Urinary bladder (tissue), 3 donors: ENCODE measurements at regions not wholly inside any gene's neighbourhood (a gene's known extent, or its start where the extent isn't known, plus 50 kb on each side); places are given as distances from the start of the nearest gene placed in this dataset.

ENCODE experiments used
- DNase-seq: peaks from one replicate; pipeline ENCODE4 v3.0.0-alpha.2; 2015; ENCODE audit errors: extremely low spot score
- H3K27ac ChIP-seq: one replicate; pipeline ENCODE4 v1.5.1; 2013; ENCODE audit warnings: low read depth, mild to moderate bottlenecking, moderate library complexity
- H3K36me3 ChIP-seq: one replicate; pipeline ENCODE4 v1.6.1; 2013; ENCODE audit warnings: mild to moderate bottlenecking, moderate library complexity; ENCODE audit not compliant: insufficient read depth
- H3K4me1 ChIP-seq: one replicate; pipeline ENCODE4 v1.6.1; 2013; ENCODE audit warnings: mild to moderate bottlenecking, moderate library complexity; ENCODE audit not compliant: insufficient read depth
- H3K4me3 ChIP-seq: one replicate; pipeline ENCODE4 v1.5.1; 2013; ENCODE audit warnings: low read depth, low read length
- WGBS: extraction: QIAGEN DNeasy Blood & Tissue Kit; methylation state at CpG from one replicate; pipeline ENCODE4 v1.1.7; 2013; 5-methylcytosine and 5-hydroxymethylcytosine counted together
- donor health status: healthy with polysubstance abuse.
- donor health status: healthy.

GRCh38 chr13:97520061-97520460, 86.1 kb downstream of the RAP2A start:
- H3K4me1 ChIP-seq, result no peaks in the 10 kb centered on the region
- DNase-seq, result no peak
- no peak overlapping the region for H3K27ac ChIP-seq
- H3K4me3 ChIP-seq, result no peak overlapping the region
- H3K36me3 ChIP-seq, result no peaks in the 10 kb centered on the region
- WGBS, result 84% methylated on average over 1 of the region's 1 CpG

- DNase-seq, result no peak
- H3K36me3 ChIP-seq, result no peaks in the 10 kb centered on the region
- no peak overlapping the region for H3K27ac ChIP-seq
- H3K4me3 ChIP-seq, result no peak overlapping the region
- no peaks in the 10 kb centered on the region for H3K4me1 ChIP-seq
- WGBS, result 87% methylated on average over 2 of the region's 2 CpGs
These were observed 86.9 kb downstream of the RAP2A start for GRCh38 chr13:97520866-97521265.

- H3K4me3 ChIP-seq, result no peak overlapping the region
- no peak for DNase-seq
- H3K27ac ChIP-seq, result no peak overlapping the region
- H3K4me1 ChIP-seq, result no peaks in the 10 kb centered on the region
- H3K36me3 ChIP-seq, result no peaks in the 10 kb centered on the region
- WGBS, result 83% methylated on average over 2 of the region's 2 CpGs
These were observed 87.8 kb downstream of the RAP2A start for GRCh38 chr13:97521726-97522125.

- Histone ChIP-seq H3K27ac (no peak overlapping the region), H3K36me3 (no peaks in the 10 kb centered on the region), H3K4me3 (no peak overlapping the region), H3K4me1 (no peaks in the 10 kb centered on the region)
- 89% methylated on average over 2 of the region's 2 CpGs for WGBS
- no peak for DNase-seq
These were observed 88.3 kb downstream of the RAP2A start for GRCh38 chr13:97522243-97522642.

DNA sequence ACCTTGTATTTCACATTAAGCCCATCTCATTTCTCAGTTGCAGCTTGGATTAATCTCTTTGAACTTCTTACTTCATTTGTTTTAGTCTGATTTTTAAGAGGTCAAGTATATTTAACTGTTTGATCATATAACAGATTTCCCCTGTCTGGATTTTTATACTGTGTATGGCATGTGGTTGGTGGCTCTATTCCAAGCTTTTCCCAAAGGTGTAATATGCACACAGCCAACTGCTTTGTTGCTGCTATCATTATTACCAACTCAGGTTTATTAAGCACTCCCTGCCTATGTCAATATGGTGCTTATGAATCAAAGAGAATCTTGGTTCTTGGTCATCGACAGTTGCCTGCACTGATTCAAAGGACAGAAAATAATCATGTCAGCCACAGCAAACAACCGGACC, 92.6 kb downstream of the RAP2A start:
- no peaks in the 10 kb centered on the region for H3K36me3 ChIP-seq
- H3K4me3 ChIP-seq, result no peak overlapping the region
- no peaks in the 10 kb centered on the region for H3K4me1 ChIP-seq
- 87% methylated on average over 2 of the region's 2 CpGs for WGBS
- DNase-seq, result no peak
- no peak overlapping the region for H3K27ac ChIP-seq

DNA sequence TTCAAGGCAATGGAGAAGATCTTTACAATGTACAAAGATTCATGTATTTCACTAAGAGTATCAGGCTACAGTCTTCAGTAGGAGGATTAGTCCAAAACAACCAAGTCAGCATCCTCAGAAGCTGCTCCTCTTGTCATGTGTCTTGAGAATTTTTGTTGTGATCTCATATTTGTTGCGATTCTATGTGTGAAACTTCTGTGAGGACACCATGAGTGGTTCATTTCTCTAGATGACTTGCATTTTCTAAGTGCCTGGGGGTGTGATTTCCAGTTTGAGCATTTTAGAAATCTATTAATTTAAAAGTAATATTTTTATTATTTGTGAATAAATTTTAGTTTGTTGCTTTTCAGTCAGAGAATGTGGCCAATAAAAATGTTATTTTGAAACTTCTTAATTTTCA, 94.5 kb downstream of the RAP2A start:
- DNase-seq, result no peak
- Histone ChIP-seq H3K4me3 (no peak overlapping the region), H3K36me3 (no peaks in the 10 kb centered on the region), H3K4me1 (no peaks in the 10 kb centered on the region), H3K27ac (no peak overlapping the region)
- WGBS, result 93% methylated on average over 1 of the region's 1 CpG

GRCh38 chr13:97534540-97534939, 100.6 kb downstream of the RAP2A start:
- Histone ChIP-seq H3K27ac (no peak overlapping the region), H3K4me1 (no peaks in the 10 kb centered on the region), H3K4me3 (no peak overlapping the region), H3K36me3 (no peaks in the 10 kb centered on the region)
- DNase-seq, result no peak

DNA sequence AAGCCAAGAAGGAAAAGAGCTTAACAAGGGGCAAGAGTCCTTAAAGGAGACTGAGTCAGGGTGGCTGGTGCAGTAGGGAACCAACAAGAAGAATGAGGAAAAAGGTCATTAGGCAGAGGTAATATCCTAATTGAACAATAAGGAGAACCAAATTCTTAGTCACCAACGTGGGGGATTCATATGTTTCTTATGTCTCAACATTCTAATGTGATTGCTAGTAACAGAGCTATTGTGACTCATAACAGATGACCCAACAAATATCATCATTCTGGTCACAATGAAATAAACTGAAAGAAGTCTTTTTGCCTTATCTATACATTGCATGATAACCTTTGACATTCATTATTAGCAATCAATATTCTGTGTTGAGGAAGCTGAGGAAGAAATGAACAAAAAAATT, 101.6 kb downstream of the RAP2A start:
- H3K4me3 ChIP-seq, result no peak overlapping the region
- 78% methylated on average over 1 of the region's 1 CpG for WGBS
- no peak for DNase-seq

DNA sequence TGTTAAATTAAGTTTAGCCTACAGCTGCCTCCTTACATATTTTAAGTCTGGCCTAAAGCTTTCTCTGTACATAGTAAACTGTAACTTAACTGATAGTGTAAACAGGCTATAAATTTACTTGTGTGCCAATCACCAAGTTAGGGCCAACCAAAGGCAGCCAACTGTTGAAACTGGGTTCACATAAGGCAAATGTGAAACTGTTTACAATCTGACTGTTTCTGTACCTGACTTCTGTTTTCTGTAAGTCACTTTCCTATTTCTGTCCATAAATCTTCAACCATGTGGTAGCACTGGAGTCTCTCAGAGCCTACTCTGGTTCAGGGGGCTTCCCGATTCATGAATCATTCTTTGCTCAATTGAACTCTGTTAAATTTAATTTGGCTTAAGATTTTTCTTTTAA, 103.1 kb downstream of the RAP2A start:
- 95% methylated on average over 1 of the region's 1 CpG for WGBS
- no peak overlapping the region for H3K27ac ChIP-seq
- H3K4me1 ChIP-seq, result no peaks in the 10 kb centered on the region
- no peak for DNase-seq
- H3K36me3 ChIP-seq, result no peaks in the 10 kb centered on the region
- no peak overlapping the region for H3K4me3 ChIP-seq

More for the DNA sequence above, 101.6 kb downstream of the RAP2A start:
- H3K36me3 ChIP-seq, result no peaks in the 10 kb centered on the region
- H3K4me1 ChIP-seq, result no peaks in the 10 kb centered on the region
- no peak overlapping the region for H3K27ac ChIP-seq

- Histone ChIP-seq H3K4me1 (no peaks in the 10 kb centered on the region), H3K27ac (no peak overlapping the region), H3K36me3 (no peaks in the 10 kb centered on the region), H3K4me3 (no peak overlapping the region)
- 55% methylated on average over 2 of the region's 2 CpGs for WGBS
- no peak for DNase-seq
These were observed 104.2 kb downstream of the RAP2A start for GRCh38 chr13:97538203-97538602.

DNA sequence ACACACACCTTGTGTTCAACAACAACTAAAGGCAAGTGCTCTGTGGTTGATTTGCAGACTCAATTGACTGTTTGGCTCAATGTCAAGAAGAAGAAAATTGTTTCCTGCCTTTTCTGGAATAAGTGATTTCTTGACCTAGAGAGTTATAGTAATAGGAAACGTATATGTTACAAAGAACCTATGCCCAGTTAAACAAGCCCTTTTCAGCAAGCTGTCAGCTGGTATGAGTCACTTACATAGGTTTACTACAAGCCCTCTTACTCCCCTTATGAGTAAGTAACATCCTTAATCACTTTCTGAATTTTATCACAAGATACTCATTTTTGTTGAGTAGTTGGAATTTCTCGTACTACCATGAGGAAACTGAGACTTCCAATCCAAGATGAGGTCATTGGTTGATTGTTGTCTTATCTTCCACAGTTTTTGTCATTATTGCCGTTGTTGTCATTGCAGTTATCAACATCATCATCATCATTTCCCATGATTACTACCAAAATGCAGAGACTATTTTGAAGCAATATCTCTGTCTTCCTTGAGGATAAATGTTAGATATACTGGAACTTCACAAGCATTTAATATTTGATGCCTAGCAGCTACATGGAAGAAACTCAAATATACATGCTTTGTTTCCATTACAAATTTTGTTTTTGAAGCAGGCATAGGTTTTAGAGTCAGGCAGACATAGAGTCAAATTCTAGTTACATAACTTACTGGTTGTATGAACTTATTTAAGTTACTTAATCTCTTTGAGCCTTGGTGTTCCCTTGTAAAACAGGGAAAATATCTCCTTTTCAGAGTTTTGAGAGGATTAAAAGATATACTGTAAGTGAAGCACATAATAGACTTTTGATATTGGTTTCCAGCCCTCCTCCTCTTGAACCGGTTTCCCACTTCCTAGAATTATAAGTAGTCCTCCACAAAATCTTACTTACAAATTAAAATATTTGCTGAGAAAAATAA, 106.0 kb downstream of the RAP2A start:
- Histone ChIP-seq H3K4me3 (no peak overlapping the region), H3K27ac (no peak overlapping the region), H3K4me1 (no peaks in the 10 kb centered on the region), H3K36me3 (no peaks in the 10 kb centered on the region)
- WGBS, result 47% methylated on average over 4 of the region's 4 CpGs
- no peak for DNase-seq

- Histone ChIP-seq H3K4me3 (no peak overlapping the region), H3K4me1 (no peaks in the 10 kb centered on the region), H3K27ac (no peak overlapping the region), H3K36me3 (no peaks in the 10 kb centered on the region)
- DNase-seq, result no peak
- WGBS, result 22% methylated on average over 6 of the region's 6 CpGs
These were observed 106.7 kb downstream of the RAP2A start for GRCh38 chr13:97540696-97541095.

GRCh38 chr13:97542102-97542685, 108.2 kb downstream of the RAP2A start:
- no peaks in the 10 kb centered on the region for H3K36me3 ChIP-seq
- no peak overlapping the region for H3K27ac ChIP-seq
- 60% methylated on average over 4 of the region's 4 CpGs for WGBS
- no peak overlapping the region for H3K4me3 ChIP-seq
- no peaks in the 10 kb centered on the region for H3K4me1 ChIP-seq
- DNase-seq, result no peak

DNA sequence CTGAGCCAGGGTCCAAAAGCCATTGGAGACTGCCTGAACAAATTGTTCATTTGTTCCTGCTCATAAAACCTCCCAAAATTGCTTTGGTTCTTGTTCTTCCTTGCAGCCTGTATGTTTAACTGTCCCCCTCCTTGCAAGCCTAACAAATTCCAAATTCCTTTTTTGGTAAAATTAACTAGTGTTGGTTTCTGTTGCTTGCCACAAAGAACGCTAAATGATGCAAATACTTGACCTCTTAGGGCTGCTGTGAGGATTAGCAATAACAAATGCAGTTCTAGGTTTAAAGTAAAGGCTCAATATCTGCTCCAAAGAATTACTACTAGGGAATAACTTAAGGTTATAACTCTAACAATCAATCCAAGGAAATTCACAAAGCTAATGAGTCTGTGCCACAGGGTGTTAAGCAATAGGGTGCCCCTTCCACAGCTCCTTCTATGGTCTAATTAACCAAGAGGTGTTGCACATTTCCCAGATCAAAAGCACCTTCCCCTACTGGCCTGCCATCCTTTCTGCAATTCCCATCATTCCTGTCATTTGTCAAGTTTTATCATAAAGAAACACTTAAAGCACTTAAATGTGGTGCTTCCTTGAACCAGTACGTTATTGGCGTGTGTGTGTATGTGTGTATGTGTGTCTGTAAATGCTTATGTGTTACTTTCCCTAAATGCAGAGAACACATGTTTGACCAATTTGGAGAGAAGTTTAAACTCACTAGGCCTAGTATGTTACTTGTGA, 110.2 kb downstream of the RAP2A start:
- no peak for DNase-seq
- H3K27ac ChIP-seq, result no peak overlapping the region
- WGBS, result 79% methylated on average over 3 of the region's 3 CpGs
- H3K36me3 ChIP-seq, result no peaks in the 10 kb centered on the region
- H3K4me1 ChIP-seq, result no peaks in the 10 kb centered on the region
- H3K4me3 ChIP-seq, result no peak overlapping the region
